Neuron (in vitro differentiated cells): ENCODE measurements at regions not wholly inside any gene's neighbourhood (a gene's known extent, or its start where the extent isn't known, plus 50 kb on each side); places are given as distances from the start of the nearest gene placed in this dataset.

ENCODE experiments used
- H2AFZ ChIP-seq: one replicate; pipeline ENCODE4 v1.6.1; 2013; ENCODE audit warnings: low read depth, mild to moderate bottlenecking, inconsistent platforms, low read length, moderate library complexity
- H3K27me3 ChIP-seq: one replicate; pipeline ENCODE4 v1.6.1; 2013; ENCODE audit warnings: low read length; ENCODE audit not compliant: insufficient read depth
- H3K36me3 ChIP-seq: one replicate; pipeline ENCODE4 v1.6.1; 2013; ENCODE audit warnings: low read length; ENCODE audit not compliant: insufficient read depth
- H3K4me1 ChIP-seq: one replicate; pipeline ENCODE4 v1.6.1; 2013; ENCODE audit warnings: low read length; ENCODE audit not compliant: insufficient read depth
- H3K4me3 ChIP-seq: 2 replicates; pipeline ENCODE4 v1.5.1; 2013; ENCODE audit warnings: mild to moderate bottlenecking, low read length, moderate library complexity
- H3K9me3 ChIP-seq: one replicate; pipeline ENCODE4 v1.6.1; 2013; ENCODE audit warnings: low read length

DNA sequence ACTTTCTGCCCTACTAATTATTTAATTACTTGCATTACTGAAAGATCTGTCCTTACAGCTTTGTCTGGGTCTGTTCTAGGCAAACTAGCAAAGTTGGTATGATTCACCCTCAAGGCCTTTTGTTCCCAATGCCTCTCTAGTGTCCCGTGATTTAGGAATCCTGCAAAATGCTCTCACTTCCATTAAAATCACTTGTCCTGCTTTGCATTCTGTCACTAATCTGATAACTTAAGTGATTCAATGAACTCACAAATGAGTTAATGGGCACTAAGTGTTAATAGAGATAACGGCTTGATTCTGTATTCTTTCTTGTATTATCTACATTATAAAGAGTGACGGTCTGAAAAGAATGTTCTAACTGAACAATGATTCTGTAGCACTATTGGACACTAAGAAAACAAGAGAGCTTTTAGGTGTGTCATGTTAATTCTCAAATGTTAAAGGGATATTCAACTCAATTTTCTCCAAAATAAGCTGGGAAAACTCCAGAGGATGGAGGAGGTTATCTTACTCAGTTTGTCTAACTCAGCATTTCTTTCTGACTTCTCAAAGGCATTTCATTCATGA is 697.3 kb downstream of the CETN3 start:
- H3K36me3 ChIP-seq, result no peaks in the 10 kb centered on the region
- no peak overlapping the region for H3K4me3 ChIP-seq
- no peaks in the 10 kb centered on the region for H3K9me3 ChIP-seq
- H2AFZ ChIP-seq, result no peak overlapping the region
- H3K4me1 ChIP-seq, result no peaks in the 10 kb centered on the region
- H3K27me3 ChIP-seq, result no peaks in the 10 kb centered on the region

DNA sequence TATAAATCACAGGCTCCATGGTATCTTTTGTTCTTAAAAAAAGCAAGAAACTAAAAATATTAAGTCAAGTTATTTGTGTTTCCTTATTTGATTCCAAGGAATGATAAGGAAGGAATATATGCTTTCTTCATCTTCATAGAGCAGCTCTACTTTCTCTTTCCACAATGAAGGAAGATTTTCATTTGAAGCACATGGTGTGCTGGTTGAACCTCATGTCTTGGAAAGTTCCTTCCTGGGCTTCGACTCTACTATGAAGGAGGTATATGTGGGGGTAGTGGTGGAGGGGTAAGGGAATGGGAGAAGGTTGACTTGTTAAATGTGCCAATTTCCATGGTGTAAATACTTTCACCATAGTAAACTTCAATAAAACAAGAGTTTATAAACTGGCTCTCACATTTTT is 698.0 kb downstream of the CETN3 start:
- Histone ChIP-seq H2AFZ (no peak overlapping the region), H3K4me1 (peaks cover 2% of the 10 kb centered on the region)

DNA sequence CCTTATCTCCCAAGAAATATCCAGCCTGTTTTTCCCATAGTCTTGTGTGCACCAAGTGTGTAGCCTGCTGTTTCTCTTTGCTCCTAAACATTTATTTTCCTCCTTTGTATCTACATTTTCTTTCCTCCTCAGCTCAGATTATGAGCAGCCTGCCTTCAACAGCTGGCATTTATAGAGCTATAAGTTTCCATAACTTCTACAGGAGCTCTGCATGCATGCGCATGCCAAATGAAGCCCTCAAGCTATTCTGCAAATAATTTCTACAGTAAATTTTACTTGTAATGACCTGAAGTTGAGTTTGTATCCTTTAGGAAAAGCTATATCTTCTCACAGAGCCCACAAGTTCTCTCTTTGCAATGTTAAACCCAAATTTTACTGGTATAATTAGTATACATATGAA is 699.5 kb downstream of the CETN3 start:
- no peak overlapping the region for H3K4me3 ChIP-seq
- peaks cover 15% of the 10 kb centered on the region for H3K4me1 ChIP-seq
- H3K36me3 ChIP-seq, result no peaks in the 10 kb centered on the region
- no peaks in the 10 kb centered on the region for H3K9me3 ChIP-seq
- H2AFZ ChIP-seq, result no peak overlapping the region
- no peaks in the 10 kb centered on the region for H3K27me3 ChIP-seq

More for the DNA sequence above, 698.0 kb downstream of the CETN3 start:
- Histone ChIP-seq H3K27me3 (no peaks in the 10 kb centered on the region), H3K9me3 (no peaks in the 10 kb centered on the region), H3K4me3 (no peak overlapping the region), H3K36me3 (no peaks in the 10 kb centered on the region)

DNA sequence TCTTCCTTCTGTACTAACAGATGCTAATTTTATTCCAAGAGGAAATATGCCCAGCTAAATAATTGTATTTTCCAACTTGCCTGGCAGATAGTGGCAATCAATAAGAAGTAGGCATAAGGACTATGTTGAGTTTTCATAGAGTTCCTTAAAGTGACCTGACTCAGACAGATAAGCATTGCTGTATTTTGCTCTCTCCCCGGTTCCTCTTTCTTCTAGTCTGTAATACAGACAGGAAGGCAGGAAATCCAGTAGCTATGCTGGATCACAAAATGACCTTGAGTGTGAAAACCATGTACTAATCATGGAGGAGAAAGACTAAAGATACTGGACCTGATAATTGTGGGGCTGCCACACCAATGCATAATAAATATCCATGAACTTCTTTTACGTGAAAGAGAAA is 701.7 kb downstream of the CETN3 start:
- H3K4me3 ChIP-seq, result no peak overlapping the region
- H3K9me3 ChIP-seq, result no peaks in the 10 kb centered on the region
- no peaks in the 10 kb centered on the region for H3K27me3 ChIP-seq
- H3K36me3 ChIP-seq, result no peaks in the 10 kb centered on the region
- no peak overlapping the region for H2AFZ ChIP-seq
- peaks cover 35% of the 10 kb centered on the region for H3K4me1 ChIP-seq

DNA sequence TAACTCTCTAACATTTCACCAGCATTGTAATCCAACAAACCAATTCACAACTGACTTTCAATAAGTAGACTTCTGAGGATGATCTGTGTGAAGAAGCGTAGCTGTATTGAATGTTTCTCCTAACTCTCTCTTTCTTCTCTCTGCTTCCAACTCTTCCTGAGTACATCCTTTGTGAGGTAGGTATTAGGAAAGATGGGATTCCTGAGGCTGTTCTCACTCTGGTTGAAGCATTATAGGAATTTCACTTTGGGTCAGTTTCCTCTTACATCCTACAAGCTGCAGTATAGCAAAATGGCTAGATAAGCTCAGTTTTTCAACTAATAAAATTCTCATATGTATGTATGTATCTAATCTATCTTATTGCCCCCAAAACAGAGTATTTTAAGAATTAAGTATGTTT is 702.8 kb downstream of the CETN3 start:
- peaks cover 41% of the 10 kb centered on the region for H3K4me1 ChIP-seq

DNA sequence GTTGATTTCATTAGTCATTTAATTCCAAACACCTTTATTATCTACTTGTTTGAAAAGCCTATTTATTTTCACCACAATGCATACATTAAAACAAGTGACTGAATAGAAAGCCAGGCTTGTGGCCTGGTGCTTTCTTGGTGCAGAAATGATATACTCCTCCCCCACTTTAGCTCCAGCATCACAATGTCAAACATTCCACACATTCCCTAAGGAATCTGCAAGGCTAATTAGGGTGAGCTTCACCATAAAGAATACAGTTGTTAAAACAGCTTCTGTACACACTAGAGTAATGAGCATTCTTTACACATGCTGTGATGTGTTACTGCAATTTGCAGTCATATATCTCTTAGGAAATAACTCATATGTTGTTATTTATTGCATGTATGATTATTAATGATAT is 705.7 kb downstream of the CETN3 start:
- peak overlapping the region; percentile 9 for H3K4me3 ChIP-seq
- H3K4me1 ChIP-seq, result peaks cover 41% of the 10 kb centered on the region
- H3K27me3 ChIP-seq, result no peaks in the 10 kb centered on the region

More for the DNA sequence above, 702.8 kb downstream of the CETN3 start:
- H3K36me3 ChIP-seq, result no peaks in the 10 kb centered on the region
- H3K4me3 ChIP-seq, result no peak overlapping the region
- H3K9me3 ChIP-seq, result no peaks in the 10 kb centered on the region
- no peak overlapping the region for H2AFZ ChIP-seq
- no peaks in the 10 kb centered on the region for H3K27me3 ChIP-seq

DNA sequence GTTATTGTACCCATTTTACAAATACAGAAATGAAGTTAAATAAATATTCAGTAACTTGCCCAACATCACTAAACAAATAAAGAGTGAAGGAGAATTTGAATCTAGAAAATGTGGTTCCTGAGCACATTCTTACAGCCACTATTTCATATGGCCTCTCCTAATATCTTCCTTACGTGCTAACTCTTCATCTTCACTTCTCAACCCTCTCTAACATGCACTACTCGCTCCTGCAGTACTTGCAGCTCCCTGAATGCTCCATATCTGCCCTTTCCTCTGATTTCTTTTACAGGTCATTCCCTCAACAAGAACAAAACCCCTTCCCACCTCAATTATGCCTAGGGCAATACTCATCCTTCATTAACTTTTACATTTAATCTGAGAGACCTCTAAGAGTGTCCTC is 711.5 kb downstream of the CETN3 start:
- Histone ChIP-seq H3K27me3 (no peaks in the 10 kb centered on the region), H3K9me3 (no peaks in the 10 kb centered on the region), H2AFZ (no peak overlapping the region), H3K4me1 (peaks cover 30% of the 10 kb centered on the region), H3K36me3 (no peaks in the 10 kb centered on the region), H3K4me3 (no peak overlapping the region)

More for the DNA sequence above, 705.7 kb downstream of the CETN3 start:
- Histone ChIP-seq H3K9me3 (no peaks in the 10 kb centered on the region), H3K36me3 (no peaks in the 10 kb centered on the region), H2AFZ (peak overlapping the region; percentile 76)

DNA sequence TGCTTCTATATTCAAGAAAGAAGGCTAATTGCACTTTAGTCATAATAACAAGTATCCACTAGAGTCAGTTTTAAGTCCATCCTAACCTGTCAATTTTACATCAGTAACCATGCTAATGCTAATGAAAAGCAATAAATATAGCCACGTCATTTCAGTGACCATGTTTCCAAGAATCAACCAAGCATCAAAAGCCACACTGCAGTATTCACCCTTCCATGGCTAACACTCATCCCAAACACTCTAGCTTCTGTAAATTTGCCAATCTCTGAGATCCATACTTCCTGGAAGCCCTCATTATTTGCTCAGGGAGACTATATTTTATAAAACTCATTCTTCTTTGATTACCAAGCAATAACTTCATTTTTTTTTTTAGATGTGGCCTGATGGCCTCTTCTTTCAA is 712.0 kb downstream of the CETN3 start:
- Histone ChIP-seq H3K36me3 (no peaks in the 10 kb centered on the region), H3K4me3 (no peak overlapping the region), H2AFZ (no peak overlapping the region), H3K27me3 (no peaks in the 10 kb centered on the region), H3K4me1 (peaks cover 26% of the 10 kb centered on the region), H3K9me3 (no peaks in the 10 kb centered on the region)

DNA sequence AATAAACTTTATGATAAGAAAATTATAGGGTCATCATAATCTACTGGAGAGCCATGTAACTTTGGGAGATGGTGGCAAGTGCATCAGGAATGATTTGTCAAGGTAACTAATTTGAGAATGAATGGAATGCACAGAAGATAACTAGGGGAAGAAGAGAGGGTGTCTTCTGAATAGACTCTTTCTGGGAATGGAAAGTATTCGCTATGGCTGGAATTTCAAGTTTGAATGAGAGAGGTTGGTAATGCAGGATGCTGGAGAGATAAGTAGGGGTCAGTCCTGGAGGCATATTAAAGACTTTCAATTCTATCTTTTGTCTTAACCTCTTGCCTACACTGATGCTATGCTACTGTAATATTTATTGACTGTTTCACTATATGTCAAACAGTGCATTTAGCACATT is 714.2 kb downstream of the CETN3 start:
- Histone ChIP-seq H3K9me3 (no peaks in the 10 kb centered on the region), H2AFZ (no peak overlapping the region), H3K4me1 (peaks cover 23% of the 10 kb centered on the region), H3K27me3 (no peaks in the 10 kb centered on the region), H3K36me3 (no peaks in the 10 kb centered on the region), H3K4me3 (no peak overlapping the region)

DNA sequence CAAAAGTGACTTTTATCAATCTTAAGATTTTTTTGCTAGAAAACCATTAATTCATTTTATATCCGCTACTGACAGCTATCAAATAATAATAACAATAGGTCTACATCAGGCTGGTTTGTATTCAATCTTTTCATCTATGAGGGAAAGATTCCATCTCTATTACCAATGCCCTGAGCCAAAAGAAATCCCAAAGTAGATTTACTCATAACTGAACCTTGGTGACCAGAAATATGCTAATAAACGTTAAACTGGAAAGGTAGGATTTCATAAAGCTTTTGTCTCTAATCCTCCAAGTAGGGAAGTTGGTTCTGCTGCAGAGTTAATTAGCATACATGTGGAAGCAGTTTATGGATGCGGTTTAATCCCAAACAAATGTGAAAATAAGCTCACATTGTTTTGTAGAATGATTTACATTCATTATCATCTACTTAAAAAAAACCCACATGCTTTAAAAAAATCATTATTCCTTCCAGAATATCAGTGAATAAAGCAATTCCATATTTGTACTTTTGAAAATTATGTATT is 715.5 kb downstream of the CETN3 start:
- no peak overlapping the region for H2AFZ ChIP-seq
- no peak overlapping the region for H3K4me3 ChIP-seq
- H3K36me3 ChIP-seq, result no peaks in the 10 kb centered on the region
- peaks cover 23% of the 10 kb centered on the region for H3K4me1 ChIP-seq
- no peaks in the 10 kb centered on the region for H3K27me3 ChIP-seq
- H3K9me3 ChIP-seq, result no peaks in the 10 kb centered on the region

DNA sequence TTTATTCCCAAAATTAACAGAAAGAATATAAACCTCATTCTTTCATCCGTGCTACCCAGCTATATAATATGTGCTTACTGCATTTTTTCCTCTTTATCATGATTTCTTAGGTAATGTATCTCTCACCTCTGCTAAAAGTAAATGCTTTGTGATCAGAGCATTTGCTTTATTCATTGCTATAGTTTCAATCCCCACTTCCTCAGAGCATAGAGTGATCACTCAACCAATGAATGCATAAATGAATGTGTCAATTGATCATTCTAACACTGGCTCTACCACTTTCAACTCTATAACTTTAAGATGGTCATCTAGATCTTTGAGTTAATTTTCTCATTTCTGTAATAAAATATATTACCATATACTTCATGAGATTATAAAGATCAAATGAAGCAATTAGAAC is 719.2 kb downstream of the CETN3 start:
- no peaks in the 10 kb centered on the region for H3K9me3 ChIP-seq
- H3K36me3 ChIP-seq, result no peaks in the 10 kb centered on the region
- no peaks in the 10 kb centered on the region for H3K27me3 ChIP-seq
- peaks cover 10% of the 10 kb centered on the region for H3K4me1 ChIP-seq
- no peak overlapping the region for H3K4me3 ChIP-seq
- no peak overlapping the region for H2AFZ ChIP-seq

DNA sequence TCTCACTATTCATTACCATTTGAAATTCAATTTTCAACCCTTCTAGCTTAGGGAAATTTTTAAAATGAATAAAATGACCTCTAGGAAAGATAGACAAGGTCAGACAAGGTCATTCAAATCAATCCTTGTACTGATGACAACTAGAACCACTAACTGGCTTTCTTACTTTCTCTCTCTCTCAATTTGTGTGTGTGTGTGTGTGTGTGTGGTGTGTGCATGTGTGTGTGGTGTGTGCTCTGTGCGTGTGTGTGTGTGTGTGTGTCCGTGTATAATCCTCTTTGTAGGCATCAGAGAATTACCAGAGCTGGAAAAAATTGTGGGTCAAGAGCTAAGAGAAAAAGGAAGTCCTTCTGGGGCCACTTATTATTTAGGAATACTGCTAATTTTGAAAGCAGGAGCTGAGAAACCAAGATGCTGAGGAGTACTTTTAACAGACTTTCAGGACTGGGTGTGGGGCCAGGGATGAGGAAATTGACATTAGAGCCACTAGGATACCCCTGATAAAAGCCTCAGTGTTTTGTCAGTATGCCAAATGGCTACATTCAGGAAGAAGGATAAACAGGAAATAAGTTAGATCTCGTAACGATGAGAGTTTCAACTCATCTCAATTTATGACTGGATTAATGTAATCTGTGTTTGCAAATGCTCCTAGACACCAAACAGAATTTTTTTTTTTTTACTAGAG is 723.3 kb downstream of the CETN3 start:
- Histone ChIP-seq H3K4me3 (no peak overlapping the region), H3K27me3 (no peaks in the 10 kb centered on the region), H2AFZ (no peak overlapping the region), H3K9me3 (peaks cover 2% of the 10 kb centered on the region), H3K4me1 (no peaks in the 10 kb centered on the region), H3K36me3 (no peaks in the 10 kb centered on the region)

DNA sequence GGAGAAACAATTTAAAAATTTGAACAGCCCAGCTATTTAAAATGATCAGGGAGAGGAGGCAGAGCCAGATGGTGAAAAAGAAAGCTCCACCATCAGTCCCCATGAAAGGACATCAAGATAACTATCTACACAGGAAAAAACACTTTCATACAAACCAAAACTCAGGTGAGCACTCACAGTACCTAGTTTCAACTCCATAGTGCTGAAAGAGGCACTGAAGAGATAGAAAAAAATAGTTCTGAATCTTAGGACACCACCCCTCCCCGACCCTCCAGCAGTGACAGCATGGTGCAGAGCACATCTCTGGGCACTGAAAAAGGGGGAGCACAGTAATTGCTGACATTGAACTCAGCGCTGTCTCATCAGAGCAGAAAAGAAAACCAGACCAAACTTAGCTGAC is 732.9 kb downstream of the CETN3 start:
- Histone ChIP-seq H3K27me3 (no peaks in the 10 kb centered on the region), H3K9me3 (peaks cover 2% of the 10 kb centered on the region), H2AFZ (no peak overlapping the region), H3K4me1 (no peaks in the 10 kb centered on the region), H3K36me3 (no peaks in the 10 kb centered on the region), H3K4me3 (no peak overlapping the region)

DNA sequence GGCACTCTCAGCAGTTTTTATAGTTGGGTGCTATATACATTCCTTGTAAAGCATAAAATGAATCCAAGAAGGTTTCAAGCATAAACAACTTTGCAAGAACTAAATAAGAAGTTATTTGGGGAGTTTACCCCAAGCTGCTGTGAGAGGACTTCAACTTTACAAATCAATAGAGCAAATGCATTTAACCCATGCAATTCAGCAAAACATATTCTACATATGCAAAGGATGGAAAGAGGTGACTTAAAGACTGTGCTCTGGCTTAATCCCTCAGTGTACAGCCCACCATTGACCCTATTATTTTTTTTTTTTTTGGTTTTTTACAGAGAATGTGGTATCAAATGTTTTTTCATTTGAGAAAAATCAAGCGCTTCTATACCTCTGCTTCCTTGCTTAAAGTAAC is 736.5 kb downstream of the CETN3 start:
- Histone ChIP-seq H2AFZ (no peak overlapping the region), H3K27me3 (no peaks in the 10 kb centered on the region), H3K4me1 (no peaks in the 10 kb centered on the region), H3K4me3 (no peak overlapping the region), H3K9me3 (peaks cover 2% of the 10 kb centered on the region), H3K36me3 (no peaks in the 10 kb centered on the region)
